Loucy (cell line): ENCODE measurements at regions not wholly inside any gene's neighbourhood (a gene's known extent, or its start where the extent isn't known, plus 50 kb on each side); places are given as distances from the start of the nearest gene placed in this dataset.

ENCODE experiments used
- H2AFZ ChIP-seq: fragments of 200-600 bp; sonication (generic); 2 replicates; pipeline ENCODE4 v1.6.0; 2016; ENCODE audit warnings: antibody characterized with exemption, mild to moderate bottlenecking, low read length, moderate library complexity
- H3F3A ChIP-seq: fragments of 200-600 bp; 2 replicates; pipeline ENCODE4 v1.6.0; 2016; ENCODE audit warnings: antibody characterized with exemption, low read depth, mild to moderate bottlenecking
- H3K27me3 ChIP-seq: fragments of 200-600 bp; sonication (generic); 2 replicates; pipeline ENCODE4 v1.6.1; 2014; ENCODE audit warnings: low read length, mild to moderate bottlenecking; ENCODE audit not compliant: insufficient read depth, poor library complexity, severe bottlenecking
- H3K36me3 ChIP-seq: fragments of 200-600 bp; sonication (generic); 2 replicates; pipeline ENCODE4 v1.6.1; 2016; ENCODE audit warnings: low read length; ENCODE audit not compliant: insufficient read depth
- H3K4me1 ChIP-seq: fragments of 200-600 bp; sonication (generic); 2 replicates; pipeline ENCODE4 v1.5.1; 2014; ENCODE audit warnings: low read length, mild to moderate bottlenecking; ENCODE audit not compliant: insufficient read depth, poor library complexity, severe bottlenecking
- H3K4me2 ChIP-seq: fragments of 200-600 bp; sonication (generic); 2 replicates; pipeline ENCODE4 v1.6.0; 2014; ENCODE audit warnings: antibody characterized with exemption, low read length, low read depth, mild to moderate bottlenecking; ENCODE audit not compliant: poor library complexity, severe bottlenecking
- H3K4me3 ChIP-seq: fragments of 200-600 bp; sonication (generic); 2 replicates; pipeline ENCODE4 v1.5.1; 2014; ENCODE audit warnings: low read length, mild to moderate bottlenecking, mixed read lengths; ENCODE audit not compliant: poor library complexity, severe bottlenecking
- H3K79me2 ChIP-seq: fragments of 200-600 bp; sonication (generic); 2 replicates; pipeline ENCODE4 v1.6.1; 2014; ENCODE audit warnings: low read length; ENCODE audit not compliant: insufficient read depth
- H3K9ac ChIP-seq: fragments of 200-600 bp; sonication (generic); 2 replicates; pipeline ENCODE4 v1.6.0; 2014; ENCODE audit warnings: mild to moderate bottlenecking, low read depth, low read length, moderate library complexity; ENCODE audit not compliant: poor library complexity, severe bottlenecking
- H3K9me2 ChIP-seq: fragments of 200-600 bp; sonication (generic); replicated peaks from 2 replicates; pipeline ENCODE4 v1.6.1; 2016; ENCODE audit warnings: low read depth, low read length, mixed read lengths
- H3K9me3 ChIP-seq: fragments of 200-600 bp; sonication (generic); 2 replicates; pipeline ENCODE4 v1.6.1; 2014; ENCODE audit warnings: mild to moderate bottlenecking, antibody characterized with exemption, low read length, low read depth; ENCODE audit not compliant: insufficient read depth
- H4K20me1 ChIP-seq: fragments of 200-600 bp; sonication (generic); 2 replicates; pipeline ENCODE4 v1.6.0; 2014; ENCODE audit warnings: antibody characterized with exemption, low read length, mild to moderate bottlenecking; ENCODE audit not compliant: insufficient read depth, poor library complexity, severe bottlenecking
- EZH2phosphoT487 ChIP-seq: fragments of 200-600 bp; IDR thresholded peaks from 2 replicates; pipeline ENCODE4 v1.6.1; 2018; ENCODE audit warnings: antibody characterized with exemption, mild to moderate bottlenecking, moderate library complexity, borderline replicate concordance
- TF ChIP-seq, protein P1 (sequence below): fragments of 200-600 bp; sonication (generic); conservative IDR thresholded peaks from 2 replicates; pipeline ENCODE4 v1.5.1; 2014; ENCODE audit warnings: mild to moderate bottlenecking, antibody characterized with exemption, low read length

DNA sequence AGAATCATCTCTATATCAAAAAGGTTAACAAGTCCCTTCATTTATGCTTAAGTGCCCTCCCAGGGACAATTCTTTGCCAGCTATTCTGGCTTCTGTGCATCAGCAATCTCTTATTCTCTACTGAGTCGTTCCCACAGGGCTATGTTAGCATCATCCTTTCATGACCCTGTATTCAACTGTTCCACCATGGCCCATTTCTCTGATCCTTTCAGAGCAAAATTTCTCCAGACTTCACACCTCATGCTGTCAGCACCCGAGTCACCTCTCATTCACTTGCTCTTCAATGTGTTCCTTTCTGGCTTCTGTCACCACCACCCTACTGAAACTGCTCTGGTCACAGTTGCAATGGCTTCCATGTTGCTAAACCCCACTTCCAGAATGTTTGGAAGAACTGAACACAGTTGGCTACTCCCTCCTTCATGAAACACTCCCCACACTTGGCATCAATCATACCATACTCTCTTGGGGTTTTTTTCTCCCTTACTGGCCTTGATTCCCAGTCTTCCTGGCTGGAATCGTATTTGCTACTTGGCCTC, 159.5 kb upstream of the HMGA2 start:
- Histone ChIP-seq H3F3A (no peaks in the 10 kb centered on the region), H3K4me1 (peaks cover 9% of the 10 kb centered on the region), H4K20me1 (no peaks in the 10 kb centered on the region), H3K36me3 (no peaks in the 10 kb centered on the region), H3K4me3 (no peak overlapping the region), H3K79me2 (no peaks in the 10 kb centered on the region), H3K9me3 (no peaks in the 10 kb centered on the region), H3K9ac (no peak overlapping the region), H3K27me3 (no peaks in the 10 kb centered on the region), H3K4me2 (no peak overlapping the region), H3K9me2 (no peaks in the 10 kb centered on the region), H2AFZ (no peak overlapping the region)
- no peak for TF ChIP-seq EZH2phosphoT487
- TF ChIP-seq, protein P1, sequence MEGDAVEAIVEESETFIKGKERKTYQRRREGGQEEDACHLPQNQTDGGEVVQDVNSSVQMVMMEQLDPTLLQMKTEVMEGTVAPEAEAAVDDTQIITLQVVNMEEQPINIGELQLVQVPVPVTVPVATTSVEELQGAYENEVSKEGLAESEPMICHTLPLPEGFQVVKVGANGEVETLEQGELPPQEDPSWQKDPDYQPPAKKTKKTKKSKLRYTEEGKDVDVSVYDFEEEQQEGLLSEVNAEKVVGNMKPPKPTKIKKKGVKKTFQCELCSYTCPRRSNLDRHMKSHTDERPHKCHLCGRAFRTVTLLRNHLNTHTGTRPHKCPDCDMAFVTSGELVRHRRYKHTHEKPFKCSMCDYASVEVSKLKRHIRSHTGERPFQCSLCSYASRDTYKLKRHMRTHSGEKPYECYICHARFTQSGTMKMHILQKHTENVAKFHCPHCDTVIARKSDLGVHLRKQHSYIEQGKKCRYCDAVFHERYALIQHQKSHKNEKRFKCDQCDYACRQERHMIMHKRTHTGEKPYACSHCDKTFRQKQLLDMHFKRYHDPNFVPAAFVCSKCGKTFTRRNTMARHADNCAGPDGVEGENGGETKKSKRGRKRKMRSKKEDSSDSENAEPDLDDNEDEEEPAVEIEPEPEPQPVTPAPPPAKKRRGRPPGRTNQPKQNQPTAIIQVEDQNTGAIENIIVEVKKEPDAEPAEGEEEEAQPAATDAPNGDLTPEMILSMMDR, result no peak

DNA sequence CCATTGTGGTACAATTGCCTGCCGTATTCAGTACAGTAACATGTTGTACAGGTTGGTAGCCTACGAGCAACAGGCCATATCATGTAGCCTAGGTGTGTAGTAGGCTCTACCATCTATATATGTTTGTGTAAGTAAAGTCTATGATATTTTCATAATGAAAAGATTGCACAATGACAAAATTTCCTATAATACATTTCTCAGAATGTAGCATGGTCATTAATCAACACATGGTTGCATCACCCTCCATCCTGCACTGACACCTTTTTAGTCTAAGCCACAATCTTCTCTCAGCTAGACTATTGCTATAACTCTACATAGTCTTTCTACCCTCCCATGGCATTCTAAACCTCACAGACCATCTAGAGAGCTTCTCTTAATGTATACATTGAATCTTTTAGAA, 158.5 kb upstream of the HMGA2 start:
- Histone ChIP-seq H3K9me2 (no peaks in the 10 kb centered on the region), H3K4me1 (peaks cover 9% of the 10 kb centered on the region), H4K20me1 (no peaks in the 10 kb centered on the region), H3K36me3 (no peaks in the 10 kb centered on the region), H3K9me3 (no peaks in the 10 kb centered on the region), H2AFZ (no peak overlapping the region), H3K9ac (no peak overlapping the region), H3K4me3 (no peak overlapping the region), H3F3A (no peaks in the 10 kb centered on the region), H3K79me2 (no peaks in the 10 kb centered on the region), H3K27me3 (no peaks in the 10 kb centered on the region), H3K4me2 (no peak overlapping the region)
- TF ChIP-seq, protein P1, result no peak
- TF ChIP-seq EZH2phosphoT487, result no peak

DNA sequence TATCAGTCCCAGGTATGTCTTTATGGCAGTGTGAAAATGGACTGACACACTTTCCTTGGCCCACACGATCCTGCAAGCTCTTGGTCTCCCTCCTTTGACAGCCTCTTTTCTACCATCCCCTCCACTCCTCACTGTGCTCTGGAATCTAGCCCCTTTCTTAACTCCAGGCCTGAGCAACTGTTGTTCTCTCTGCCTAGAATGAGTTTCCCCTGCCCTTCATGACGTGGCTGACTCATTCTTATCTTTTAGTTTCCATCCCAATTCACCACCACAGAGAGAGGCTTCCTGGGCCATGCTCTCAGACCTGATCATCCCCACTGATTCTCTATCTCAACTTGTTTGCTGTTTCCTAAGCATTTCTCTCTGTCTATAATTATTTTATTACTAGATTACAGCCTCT, 157.4 kb upstream of the HMGA2 start:
- H3K36me3 ChIP-seq, result no peaks in the 10 kb centered on the region
- H3K27me3 ChIP-seq, result no peaks in the 10 kb centered on the region
- H2AFZ ChIP-seq, result no peak overlapping the region
- H3K4me2 ChIP-seq, result no peak overlapping the region
- peaks cover 9% of the 10 kb centered on the region for H3K4me1 ChIP-seq
- H3K9me2 ChIP-seq, result no peaks in the 10 kb centered on the region
- no peaks in the 10 kb centered on the region for H3K79me2 ChIP-seq
- H4K20me1 ChIP-seq, result no peaks in the 10 kb centered on the region
- no peaks in the 10 kb centered on the region for H3K9me3 ChIP-seq
- H3F3A ChIP-seq, result no peaks in the 10 kb centered on the region
- TF ChIP-seq, protein P1, result no peak
- no peak for TF ChIP-seq EZH2phosphoT487
- no peak overlapping the region for H3K4me3 ChIP-seq
- no peak overlapping the region for H3K9ac ChIP-seq
